SK-N-SH (cell line): ENCODE measurements at regions not wholly inside any gene's neighbourhood (a gene's known extent, or its start where the extent isn't known, plus 50 kb on each side); places are given as distances from the start of the nearest gene placed in this dataset.

ENCODE experiments used
- CTCF ChIA-PET: fragments of 300-600, 350-600 bp; formaldehyde crosslinking; extraction: SDS; loops from one replicate; lab custom pipeline; 2021; lab: Yijun Ruan, JAX
- POLR2A ChIA-PET: fragments of 350-600 bp; sonication (Branson Sonifier 250); formaldehyde crosslinking; extraction: SDS; loops from one replicate; lab custom pipeline; 2020; ENCODE audit warnings: antibody characterized with exemption, inconsistent platforms; lab: Yijun Ruan, JAX
- DNase-seq: peaks from one replicate; pipeline ENCODE4 v3.0.0; 2012
- H2AFZ ChIP-seq: fragments of 200-600 bp; sonication (generic); 2 replicates; pipeline ENCODE4 v1.8.1; 2016; ENCODE audit warnings: antibody characterized with exemption, mild to moderate bottlenecking, low read depth
- H3F3A ChIP-seq: fragments of 200-600 bp; sonication (generic); replicated peaks from 2 replicates; pipeline ENCODE3; 2016; ENCODE audit warnings: antibody characterized with exemption, mild to moderate bottlenecking; ENCODE audit not compliant: insufficient read depth
- H3K27ac ChIP-seq, 2 experiments: fragments of 200-500 bp in 1 of 2; fragments of 200-600 bp in 1 of 2; sonication (Bioruptor generic) in 1 of 2; sonication (generic), shearing (Covaris generic) in 1 of 2; 2 replicates each; pipeline versions ENCODE4 v1.5.1 to v1.6.1; 2014 to 2016; ENCODE audit warnings: low read depth in 2 of 2, inconsistent platforms in 1 of 2, low read length in 1 of 2, mild to moderate bottlenecking in 1 of 2, mixed read lengths in 1 of 2
- H3K27me3 ChIP-seq: fragments of 200-600 bp; sonication (generic), shearing (Covaris generic); 2 replicates; pipeline ENCODE4 v1.6.1; 2016; ENCODE audit warnings: mixed run types; ENCODE audit not compliant: insufficient read depth
- H3K36me3 ChIP-seq, 2 experiments: fragments of 200-500 bp in 1 of 2; fragments of 200-600 bp in 1 of 2; sonication (Bioruptor generic) in 1 of 2; sonication (generic) in 1 of 2; replicated peaks in 1 of 2; 2 replicates each; pipeline versions ENCODE3 to v1.5.1; 2014 to 2016; ENCODE audit warnings: low read length in 1 of 2, mild to moderate bottlenecking in 1 of 2; ENCODE audit not compliant: insufficient read depth in 2 of 2, control insufficient read depth in 1 of 2
- H3K4me1 ChIP-seq, 2 experiments: fragments of 200-500 bp in 1 of 2; fragments of 200-600 bp in 1 of 2; sonication (Bioruptor generic) in 1 of 2; sonication (generic), shearing (Covaris generic) in 1 of 2; 2 replicates each; pipeline versions ENCODE4 v1.5.1 to v1.6.1; 2014 to 2016; ENCODE audit warnings: low read depth in 1 of 2, low read length in 1 of 2, mixed run types in 1 of 2; ENCODE audit not compliant: insufficient read depth in 2 of 2, control insufficient read depth in 1 of 2
- H3K4me2 ChIP-seq: fragments of 200-600 bp; sonication (generic), shearing (Covaris generic); 2 replicates; pipeline ENCODE4 v1.6.1; 2017; ENCODE audit warnings: mixed run types
- H3K4me3 ChIP-seq, 2 experiments: fragments of 200-500 bp in 1 of 2; fragments of 200-600 bp in 1 of 2; sonication (Bioruptor generic) in 1 of 2; sonication (generic), shearing (Covaris generic) in 1 of 2; 2 replicates each; pipeline versions ENCODE4 v1.5.1 to v1.8.1; 2014 to 2016; ENCODE audit warnings: low read depth in 2 of 2, inconsistent platforms in 1 of 2, low read length in 1 of 2, mild to moderate bottlenecking in 1 of 2, mixed read lengths in 1 of 2, moderate library complexity in 1 of 2
- H3K79me2 ChIP-seq: fragments of 200-600 bp; sonication (generic); 2 replicates; pipeline ENCODE4 v1.8.1; 2017; ENCODE audit warnings: mild to moderate bottlenecking; ENCODE audit not compliant: insufficient read depth
- H3K9ac ChIP-seq: fragments of 200-600 bp; sonication (generic); 2 replicates; pipeline ENCODE4 v1.6.1; 2017; ENCODE audit warnings: mixed run types
- H3K9me2 ChIP-seq: fragments of 200-600 bp; sonication (generic); 2 replicates; pipeline ENCODE4 v1.6.1; 2017; ENCODE audit warnings: mixed run types
- H3K9me3 ChIP-seq: fragments of 200-600 bp; sonication (generic); 2 replicates; pipeline ENCODE4 v1.6.1; 2017; ENCODE audit warnings: mixed run types, mild to moderate bottlenecking, moderate library complexity
- H4K20me1 ChIP-seq: fragments of 200-600 bp; sonication (generic); 2 replicates; pipeline ENCODE4 v1.6.1; 2017; ENCODE audit warnings: mild to moderate bottlenecking, mixed run types; ENCODE audit not compliant: insufficient read depth
- CHD2 ChIP-seq: fragments of 150-350 bp; IDR thresholded peaks from 2 replicates; pipeline ENCODE4 v1.6.1; 2018; ENCODE audit warnings: low read length; ENCODE audit not compliant: partially characterized antibody
- ELF1 ChIP-seq: IDR thresholded peaks from 2 replicates; pipeline ENCODE4 v1.4.0; 2012
- EP300 ChIP-seq, 2 experiments: IDR thresholded peaks; 2 replicates each; pipeline versions ENCODE4 v1.4.0 to v1.6.1; 2012; ENCODE audit warnings: borderline replicate concordance in 1 of 2, low read depth in 1 of 2, low read length in 1 of 2
- EZH2phosphoT487 ChIP-seq: fragments of 200-600 bp; sonication (generic); IDR thresholded peaks from 2 replicates; pipeline ENCODE4 v1.6.1; 2017; ENCODE audit warnings: low read depth, mixed run types, mild to moderate bottlenecking, antibody characterized with exemption, moderate library complexity, borderline replicate concordance
- GABPA ChIP-seq: IDR thresholded peaks from 2 replicates; pipeline ENCODE4 v1.4.0; 2012; ENCODE audit warnings: low read depth, mild to moderate bottlenecking
- JUND ChIP-seq: IDR thresholded peaks from 2 replicates; pipeline ENCODE4 v1.4.0; 2012
- MEF2A ChIP-seq: IDR thresholded peaks from 2 replicates; pipeline ENCODE4 v1.4.0; 2012; ENCODE audit warnings: low read depth, borderline replicate concordance
- NRF1 ChIP-seq: IDR thresholded peaks from 2 replicates; pipeline ENCODE4 v1.6.1; 2012; ENCODE audit warnings: low read depth, mild to moderate bottlenecking, low read length
- RAD21 ChIP-seq: IDR thresholded peaks from 2 replicates; pipeline ENCODE4 v1.6.1; 2012; ENCODE audit warnings: mild to moderate bottlenecking, low read length
- SIN3A ChIP-seq: IDR thresholded peaks from 2 replicates; pipeline ENCODE4 v1.6.1; 2012; ENCODE audit warnings: low read depth, mild to moderate bottlenecking, low read length, moderate library complexity, borderline replicate concordance
- SMC3 ChIP-seq: IDR thresholded peaks from 2 replicates; pipeline ENCODE4 v1.6.1; 2012; ENCODE audit warnings: low read depth, low read length, improper control_type of control experiment
- TAF1 ChIP-seq: IDR thresholded peaks from 2 replicates; pipeline ENCODE4 v1.6.1; 2012; ENCODE audit warnings: low read depth, mild to moderate bottlenecking, low read length, moderate library complexity, borderline replicate concordance
- TCF12 ChIP-seq: IDR thresholded peaks from 2 replicates; pipeline ENCODE4 v1.4.0; 2012
- TEAD4 ChIP-seq: IDR thresholded peaks from 2 replicates; pipeline ENCODE4 v1.4.0; 2012; ENCODE audit warnings: mild to moderate bottlenecking, borderline replicate concordance; ENCODE audit not compliant: insufficient read depth
- WGBS: methylation state at CpG from one replicate; pipeline ENCODE4 v1.1.6; 2017; ENCODE audit warnings: low lambda C conversion rate; 5-methylcytosine and 5-hydroxymethylcytosine counted together
- TF ChIP-seq, protein P1 (sequence below): IDR thresholded peaks from 2 replicates; pipeline ENCODE4 v1.6.1; 2012; ENCODE audit warnings: mild to moderate bottlenecking, low read depth, low read length, moderate library complexity
- TF ChIP-seq, protein P2 (sequence below): IDR thresholded peaks from 2 replicates; pipeline ENCODE4 v1.4.0; 2012; ENCODE audit warnings: low read depth, borderline replicate concordance
- TF ChIP-seq, protein P3 (sequence below): IDR thresholded peaks from 2 replicates; pipeline ENCODE4; 2012
- TF ChIP-seq, protein P4 (sequence below): fragments of 200-600 bp; sonication (generic); IDR thresholded peaks from 2 replicates; pipeline ENCODE4 v1.6.1; 2017; ENCODE audit warnings: antibody characterized with exemption, mild to moderate bottlenecking, moderate library complexity
- TF ChIP-seq, protein P5 (sequence below): fragments of 150-350 bp; IDR thresholded peaks from 2 replicates; pipeline ENCODE4 v1.6.1; 2016; ENCODE audit warnings: mild to moderate bottlenecking, low read depth, low read length
- TF ChIP-seq, protein P6 (sequence below): IDR thresholded peaks from 2 replicates; pipeline ENCODE4 v1.4.0; 2012; ENCODE audit warnings: low read depth
- TF ChIP-seq, protein P7 (sequence below): fragments of 150-350 bp; IDR thresholded peaks from 2 replicates; pipeline ENCODE4 v1.6.1; 2017; ENCODE audit warnings: antibody characterized with exemption, low read length, low read depth, borderline replicate concordance

DNA sequence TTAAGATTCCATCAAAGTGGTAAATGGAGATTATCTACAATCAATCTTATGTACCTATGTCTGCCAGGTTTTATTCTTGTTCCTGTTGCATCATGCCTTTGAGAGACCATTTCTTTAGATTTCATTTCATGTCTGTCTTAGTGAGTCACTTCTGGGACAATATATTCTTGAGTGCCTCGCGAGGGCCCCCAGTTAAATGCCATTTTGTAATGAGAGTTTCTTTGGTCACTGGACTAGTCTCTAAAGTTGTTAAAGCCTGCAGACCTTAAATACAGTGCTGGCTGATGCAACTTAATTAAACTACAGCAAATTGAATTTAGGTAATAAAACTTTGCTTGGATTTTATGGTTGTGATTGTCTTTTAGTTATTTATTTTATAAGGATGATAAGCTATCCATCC is 87.2 kb upstream of the PITX2 start (continued):
- TF ChIP-seq, protein P1, sequence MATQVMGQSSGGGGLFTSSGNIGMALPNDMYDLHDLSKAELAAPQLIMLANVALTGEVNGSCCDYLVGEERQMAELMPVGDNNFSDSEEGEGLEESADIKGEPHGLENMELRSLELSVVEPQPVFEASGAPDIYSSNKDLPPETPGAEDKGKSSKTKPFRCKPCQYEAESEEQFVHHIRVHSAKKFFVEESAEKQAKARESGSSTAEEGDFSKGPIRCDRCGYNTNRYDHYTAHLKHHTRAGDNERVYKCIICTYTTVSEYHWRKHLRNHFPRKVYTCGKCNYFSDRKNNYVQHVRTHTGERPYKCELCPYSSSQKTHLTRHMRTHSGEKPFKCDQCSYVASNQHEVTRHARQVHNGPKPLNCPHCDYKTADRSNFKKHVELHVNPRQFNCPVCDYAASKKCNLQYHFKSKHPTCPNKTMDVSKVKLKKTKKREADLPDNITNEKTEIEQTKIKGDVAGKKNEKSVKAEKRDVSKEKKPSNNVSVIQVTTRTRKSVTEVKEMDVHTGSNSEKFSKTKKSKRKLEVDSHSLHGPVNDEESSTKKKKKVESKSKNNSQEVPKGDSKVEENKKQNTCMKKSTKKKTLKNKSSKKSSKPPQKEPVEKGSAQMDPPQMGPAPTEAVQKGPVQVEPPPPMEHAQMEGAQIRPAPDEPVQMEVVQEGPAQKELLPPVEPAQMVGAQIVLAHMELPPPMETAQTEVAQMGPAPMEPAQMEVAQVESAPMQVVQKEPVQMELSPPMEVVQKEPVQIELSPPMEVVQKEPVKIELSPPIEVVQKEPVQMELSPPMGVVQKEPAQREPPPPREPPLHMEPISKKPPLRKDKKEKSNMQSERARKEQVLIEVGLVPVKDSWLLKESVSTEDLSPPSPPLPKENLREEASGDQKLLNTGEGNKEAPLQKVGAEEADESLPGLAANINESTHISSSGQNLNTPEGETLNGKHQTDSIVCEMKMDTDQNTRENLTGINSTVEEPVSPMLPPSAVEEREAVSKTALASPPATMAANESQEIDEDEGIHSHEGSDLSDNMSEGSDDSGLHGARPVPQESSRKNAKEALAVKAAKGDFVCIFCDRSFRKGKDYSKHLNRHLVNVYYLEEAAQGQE: no peak

DNA sequence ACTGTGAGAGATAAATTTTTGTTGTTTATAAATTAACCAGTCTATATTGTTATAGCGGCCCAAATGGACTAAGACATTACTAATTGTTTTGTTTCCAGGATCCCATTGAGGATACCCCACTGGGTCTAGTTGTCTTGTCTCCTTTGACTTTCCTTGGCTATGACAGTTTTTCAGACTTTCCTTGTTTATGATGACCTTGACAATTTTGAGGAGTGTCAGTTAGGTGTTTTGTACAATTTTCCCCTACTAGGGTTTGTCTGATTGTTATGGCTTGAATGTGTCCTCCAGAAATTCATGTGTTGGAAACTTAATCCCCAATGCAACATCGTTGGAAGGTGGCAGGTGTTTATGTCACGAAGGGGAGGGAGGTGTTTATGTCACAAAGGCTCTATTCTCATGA is 89.6 kb upstream of the PITX2 start:
- TF ChIP-seq TEAD4: no peak
- TF ChIP-seq EZH2phosphoT487: no peak
- TF ChIP-seq TCF12: no peak
- TF ChIP-seq, protein P2, sequence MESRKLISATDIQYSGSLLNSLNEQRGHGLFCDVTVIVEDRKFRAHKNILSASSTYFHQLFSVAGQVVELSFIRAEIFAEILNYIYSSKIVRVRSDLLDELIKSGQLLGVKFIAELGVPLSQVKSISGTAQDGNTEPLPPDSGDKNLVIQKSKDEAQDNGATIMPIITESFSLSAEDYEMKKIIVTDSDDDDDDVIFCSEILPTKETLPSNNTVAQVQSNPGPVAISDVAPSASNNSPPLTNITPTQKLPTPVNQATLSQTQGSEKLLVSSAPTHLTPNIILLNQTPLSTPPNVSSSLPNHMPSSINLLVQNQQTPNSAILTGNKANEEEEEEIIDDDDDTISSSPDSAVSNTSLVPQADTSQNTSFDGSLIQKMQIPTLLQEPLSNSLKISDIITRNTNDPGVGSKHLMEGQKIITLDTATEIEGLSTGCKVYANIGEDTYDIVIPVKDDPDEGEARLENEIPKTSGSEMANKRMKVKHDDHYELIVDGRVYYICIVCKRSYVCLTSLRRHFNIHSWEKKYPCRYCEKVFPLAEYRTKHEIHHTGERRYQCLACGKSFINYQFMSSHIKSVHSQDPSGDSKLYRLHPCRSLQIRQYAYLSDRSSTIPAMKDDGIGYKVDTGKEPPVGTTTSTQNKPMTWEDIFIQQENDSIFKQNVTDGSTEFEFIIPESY: no peak
- TF ChIP-seq GABPA: no peak
- TF ChIP-seq JUND: no peak
- TF ChIP-seq ELF1: no peak
- TF ChIP-seq RAD21: no peak
- no peak for TF ChIP-seq SMC3
- no peak for TF ChIP-seq MEF2A
- TF ChIP-seq NRF1: no peak
- TF ChIP-seq, protein P3, sequence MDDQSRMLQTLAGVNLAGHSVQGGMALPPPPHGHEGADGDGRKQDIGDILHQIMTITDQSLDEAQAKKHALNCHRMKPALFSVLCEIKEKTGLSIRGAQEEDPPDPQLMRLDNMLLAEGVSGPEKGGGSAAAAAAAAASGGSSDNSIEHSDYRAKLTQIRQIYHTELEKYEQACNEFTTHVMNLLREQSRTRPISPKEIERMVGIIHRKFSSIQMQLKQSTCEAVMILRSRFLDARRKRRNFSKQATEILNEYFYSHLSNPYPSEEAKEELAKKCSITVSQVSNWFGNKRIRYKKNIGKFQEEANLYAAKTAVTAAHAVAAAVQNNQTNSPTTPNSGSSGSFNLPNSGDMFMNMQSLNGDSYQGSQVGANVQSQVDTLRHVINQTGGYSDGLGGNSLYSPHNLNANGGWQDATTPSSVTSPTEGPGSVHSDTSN: no peak
- TF ChIP-seq, protein P4, sequence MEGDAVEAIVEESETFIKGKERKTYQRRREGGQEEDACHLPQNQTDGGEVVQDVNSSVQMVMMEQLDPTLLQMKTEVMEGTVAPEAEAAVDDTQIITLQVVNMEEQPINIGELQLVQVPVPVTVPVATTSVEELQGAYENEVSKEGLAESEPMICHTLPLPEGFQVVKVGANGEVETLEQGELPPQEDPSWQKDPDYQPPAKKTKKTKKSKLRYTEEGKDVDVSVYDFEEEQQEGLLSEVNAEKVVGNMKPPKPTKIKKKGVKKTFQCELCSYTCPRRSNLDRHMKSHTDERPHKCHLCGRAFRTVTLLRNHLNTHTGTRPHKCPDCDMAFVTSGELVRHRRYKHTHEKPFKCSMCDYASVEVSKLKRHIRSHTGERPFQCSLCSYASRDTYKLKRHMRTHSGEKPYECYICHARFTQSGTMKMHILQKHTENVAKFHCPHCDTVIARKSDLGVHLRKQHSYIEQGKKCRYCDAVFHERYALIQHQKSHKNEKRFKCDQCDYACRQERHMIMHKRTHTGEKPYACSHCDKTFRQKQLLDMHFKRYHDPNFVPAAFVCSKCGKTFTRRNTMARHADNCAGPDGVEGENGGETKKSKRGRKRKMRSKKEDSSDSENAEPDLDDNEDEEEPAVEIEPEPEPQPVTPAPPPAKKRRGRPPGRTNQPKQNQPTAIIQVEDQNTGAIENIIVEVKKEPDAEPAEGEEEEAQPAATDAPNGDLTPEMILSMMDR: no peak
- TF ChIP-seq SIN3A: no peak
- TF ChIP-seq, protein P5, sequence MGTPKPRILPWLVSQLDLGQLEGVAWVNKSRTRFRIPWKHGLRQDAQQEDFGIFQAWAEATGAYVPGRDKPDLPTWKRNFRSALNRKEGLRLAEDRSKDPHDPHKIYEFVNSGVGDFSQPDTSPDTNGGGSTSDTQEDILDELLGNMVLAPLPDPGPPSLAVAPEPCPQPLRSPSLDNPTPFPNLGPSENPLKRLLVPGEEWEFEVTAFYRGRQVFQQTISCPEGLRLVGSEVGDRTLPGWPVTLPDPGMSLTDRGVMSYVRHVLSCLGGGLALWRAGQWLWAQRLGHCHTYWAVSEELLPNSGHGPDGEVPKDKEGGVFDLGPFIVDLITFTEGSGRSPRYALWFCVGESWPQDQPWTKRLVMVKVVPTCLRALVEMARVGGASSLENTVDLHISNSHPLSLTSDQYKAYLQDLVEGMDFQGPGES: no peak
- TF ChIP-seq, protein P6, sequence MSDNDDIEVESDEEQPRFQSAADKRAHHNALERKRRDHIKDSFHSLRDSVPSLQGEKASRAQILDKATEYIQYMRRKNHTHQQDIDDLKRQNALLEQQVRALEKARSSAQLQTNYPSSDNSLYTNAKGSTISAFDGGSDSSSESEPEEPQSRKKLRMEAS: no peak
- no peak for TF ChIP-seq CHD2
- TF ChIP-seq EP300 (IDR thresholded peaks at IDR 0.05; ENCODE audit: borderline replicate concordance in 1 of 2, low read depth in 1 of 2, low read length in 1 of 2): no peak
- no peak for TF ChIP-seq TAF1
- TF ChIP-seq, protein P7, sequence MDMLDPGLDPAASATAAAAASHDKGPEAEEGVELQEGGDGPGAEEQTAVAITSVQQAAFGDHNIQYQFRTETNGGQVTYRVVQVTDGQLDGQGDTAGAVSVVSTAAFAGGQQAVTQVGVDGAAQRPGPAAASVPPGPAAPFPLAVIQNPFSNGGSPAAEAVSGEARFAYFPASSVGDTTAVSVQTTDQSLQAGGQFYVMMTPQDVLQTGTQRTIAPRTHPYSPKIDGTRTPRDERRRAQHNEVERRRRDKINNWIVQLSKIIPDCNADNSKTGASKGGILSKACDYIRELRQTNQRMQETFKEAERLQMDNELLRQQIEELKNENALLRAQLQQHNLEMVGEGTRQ: no peak
- no peak overlapping the region for H3K27ac ChIP-seq
- H3K4me1 ChIP-seq: no peaks in the 10 kb centered on the region
- no peak for DNase-seq
- CTCF ChIA-PET: no interaction called here
- no peak overlapping the region for H2AFZ ChIP-seq
- no peak overlapping the region for H3K4me3 ChIP-seq
- POLR2A ChIA-PET: no interaction called here
- no peak overlapping the region for H3K9ac ChIP-seq
- no peaks in the 10 kb centered on the region for H4K20me1 ChIP-seq
- H3K4me2 ChIP-seq: no peak overlapping the region
- H3K27me3 ChIP-seq: no peaks in the 10 kb centered on the region
- H3K9me2 ChIP-seq: no peaks in the 10 kb centered on the region
- WGBS: 2% methylated on average over 3 of the region's 3 CpGs
- no peaks in the 10 kb centered on the region for H3K36me3 ChIP-seq
- no peaks in the 10 kb centered on the region for H3K79me2 ChIP-seq
- H3K9me3 ChIP-seq: no peaks in the 10 kb centered on the region
- H3F3A ChIP-seq: no peaks in the 10 kb centered on the region
